ENCODE measurements at regions not wholly inside any gene's neighbourhood (a gene's known extent, or its start where the extent isn't known, plus 50 kb on each side); places are given as distances from the start of the nearest gene placed in this dataset.

GRCh38 chr5:168153263-168153875, 138.1 kb upstream of the WWC1 start:
- no peak overlapping the region for H3K4ac ChIP-seq (ENCODE audit: low read depth, low read length)
- H3K36me3 ChIP-seq (ENCODE audit: control insufficient read depth in 1 of 2, insufficient read depth in 2 of 2, low read length in 2 of 2), result no peaks in the 10 kb centered on the region
- no peak overlapping the region for H4K12ac ChIP-seq (ENCODE audit: low read depth, low read length)
- H4K91ac ChIP-seq (ENCODE audit: low read depth, low read length), result no peak overlapping the region
- no peak overlapping the region for H2BK5ac ChIP-seq (ENCODE audit: low read depth, low read length, poor library complexity)
- no peak overlapping the region for H3K4me3 ChIP-seq (ENCODE audit: low read depth, low read length)
- peaks cover 1% of the 10 kb centered on the region for H3K9me3 ChIP-seq (ENCODE audit: insufficient read depth, low read depth, low read length)
- DNase-seq, result no peak
- WGBS (ENCODE audit: extremely low coverage, insufficient coverage, insufficient read length), result no CpG with 5 or more reads among the region's 7 CpGs
- no peaks in the 10 kb centered on the region for H3K79me2 ChIP-seq (ENCODE audit: control insufficient read depth, insufficient read depth, low read length, poor library complexity)
- no peak overlapping the region for H3K14ac ChIP-seq (ENCODE audit: low read length)
- H3K27me3 ChIP-seq (ENCODE audit: insufficient read depth, low read length), result no peaks in the 10 kb centered on the region
- no peak overlapping the region for H2AFZ ChIP-seq (ENCODE audit: insufficient read depth, low read length, poor library complexity)
- H3K23ac ChIP-seq (ENCODE audit: low read length), result no peak overlapping the region
- H3K9ac ChIP-seq (ENCODE audit: low read length), result no peak overlapping the region
- no peak overlapping the region for H4K8ac ChIP-seq (ENCODE audit: low read depth, low read length)
- no peak overlapping the region for H3K18ac ChIP-seq (ENCODE audit: low read length)
- H3K4me1 ChIP-seq (ENCODE audit: control insufficient read depth in 1 of 2, insufficient read depth in 2 of 2, low read length in 2 of 2), result peaks cover 6 to 9% of the 10 kb centered on the region in 2 experiments
- no peak overlapping the region for H2AK5ac ChIP-seq (ENCODE audit: low read length)
- H3K79me1 ChIP-seq (ENCODE audit: low read length), result no peaks in the 10 kb centered on the region
- no peak overlapping the region for H2BK12ac ChIP-seq (ENCODE audit: low read length)
- no peak overlapping the region for H3K4me2 ChIP-seq (ENCODE audit: low read length)
- H2BK120ac ChIP-seq (ENCODE audit: insufficient read depth, low read length, poor library complexity), result no peak overlapping the region
- H3K27ac ChIP-seq (ENCODE audit: low read depth, low read length), result no peak overlapping the region

GRCh38 chr5:168153876-168154270, 137.6 kb upstream of the WWC1 start:
- H3K18ac ChIP-seq (ENCODE audit: low read length), result no peak overlapping the region
- no peaks in the 10 kb centered on the region for H3K36me3 ChIP-seq (ENCODE audit: control insufficient read depth in 1 of 2, insufficient read depth in 2 of 2, low read length in 2 of 2)
- no peak overlapping the region for H2BK12ac ChIP-seq (ENCODE audit: low read length)
- H3K79me2 ChIP-seq (ENCODE audit: control insufficient read depth, insufficient read depth, low read length, poor library complexity), result no peaks in the 10 kb centered on the region
- no peak overlapping the region for H4K91ac ChIP-seq (ENCODE audit: low read depth, low read length)
- H2BK120ac ChIP-seq (ENCODE audit: insufficient read depth, low read length, poor library complexity), result no peak overlapping the region
- H2AK5ac ChIP-seq (ENCODE audit: low read length), result no peak overlapping the region
- H3K4me3 ChIP-seq (ENCODE audit: low read depth, low read length), result no peak overlapping the region
- H2AFZ ChIP-seq (ENCODE audit: insufficient read depth, low read length, poor library complexity), result no peak overlapping the region
- peaks cover 1% of the 10 kb centered on the region for H3K9me3 ChIP-seq (ENCODE audit: insufficient read depth, low read depth, low read length)
- H3K9ac ChIP-seq (ENCODE audit: low read length), result no peak overlapping the region
- H3K27ac ChIP-seq (ENCODE audit: low read depth, low read length), result no peak overlapping the region
- H3K4me1 ChIP-seq (ENCODE audit: control insufficient read depth in 1 of 2, insufficient read depth in 2 of 2, low read length in 2 of 2), result peaks cover 6 to 9% of the 10 kb centered on the region in 2 experiments
- no peak overlapping the region for H2BK5ac ChIP-seq (ENCODE audit: low read depth, low read length, poor library complexity)
- no CpG with 5 or more reads among the region's 6 CpGs for WGBS (ENCODE audit: extremely low coverage, insufficient coverage, insufficient read length)
- no peaks in the 10 kb centered on the region for H3K79me1 ChIP-seq (ENCODE audit: low read length)
- H3K4me2 ChIP-seq (ENCODE audit: low read length), result no peak overlapping the region
- no peak overlapping the region for H4K12ac ChIP-seq (ENCODE audit: low read depth, low read length)
- H3K27me3 ChIP-seq (ENCODE audit: insufficient read depth, low read length), result no peaks in the 10 kb centered on the region
- H4K8ac ChIP-seq (ENCODE audit: low read depth, low read length), result no peak overlapping the region
- no peak overlapping the region for H3K23ac ChIP-seq (ENCODE audit: low read length)
- no peak for DNase-seq
- no peak overlapping the region for H3K14ac ChIP-seq (ENCODE audit: low read length)
- H3K4ac ChIP-seq (ENCODE audit: low read depth, low read length), result no peak overlapping the region

GRCh38 chr5:168155585-168155984, 135.9 kb upstream of the WWC1 start:
- Histone ChIP-seq H4K12ac (ENCODE audit: low read depth, low read length) (no peak overlapping the region), H3K4ac (ENCODE audit: low read depth, low read length) (no peak overlapping the region), H3K79me2 (ENCODE audit: control insufficient read depth, insufficient read depth, low read length, poor library complexity) (no peaks in the 10 kb centered on the region), H3K36me3 (ENCODE audit: control insufficient read depth in 1 of 2, insufficient read depth in 2 of 2, low read length in 2 of 2) (no peaks in the 10 kb centered on the region), H3K9me3 (ENCODE audit: insufficient read depth, low read depth, low read length) (no peaks in the 10 kb centered on the region), H3K4me3 (ENCODE audit: low read depth, low read length) (no peak overlapping the region), H3K27me3 (ENCODE audit: insufficient read depth, low read length) (no peaks in the 10 kb centered on the region), H2BK120ac (ENCODE audit: insufficient read depth, low read length, poor library complexity) (no peak overlapping the region), H2AFZ (ENCODE audit: insufficient read depth, low read length, poor library complexity) (no peak overlapping the region), H3K14ac (ENCODE audit: low read length) (no peak overlapping the region), H3K4me2 (ENCODE audit: low read length) (no peak overlapping the region), H2AK5ac (ENCODE audit: low read length) (no peak overlapping the region), H3K79me1 (ENCODE audit: low read length) (no peaks in the 10 kb centered on the region), H2BK12ac (ENCODE audit: low read length) (no peak overlapping the region), H2BK5ac (ENCODE audit: low read depth, low read length, poor library complexity) (no peak overlapping the region), H4K8ac (ENCODE audit: low read depth, low read length) (no peak overlapping the region), H3K4me1 (ENCODE audit: control insufficient read depth in 1 of 2, insufficient read depth in 2 of 2, low read length in 2 of 2) (peaks cover 6 to 9% of the 10 kb centered on the region in 2 experiments), H3K18ac (ENCODE audit: low read length) (no peak overlapping the region), H3K23ac (ENCODE audit: low read length) (no peak overlapping the region), H3K9ac (ENCODE audit: low read length) (no peak overlapping the region), H3K27ac (ENCODE audit: low read depth, low read length) (no peak overlapping the region), H4K91ac (ENCODE audit: low read depth, low read length) (no peak overlapping the region)
- DNase-seq, result no peak
- WGBS (ENCODE audit: extremely low coverage, insufficient coverage, insufficient read length), result no CpG with 5 or more reads among the region's 2 CpGs

- no CpG with 5 or more reads among the region's 1 CpG for WGBS (ENCODE audit: extremely low coverage, insufficient coverage, insufficient read length)
- H4K8ac ChIP-seq (ENCODE audit: low read depth, low read length), result no peak overlapping the region
- H2AFZ ChIP-seq (ENCODE audit: insufficient read depth, low read length, poor library complexity), result no peak overlapping the region
- H2BK120ac ChIP-seq (ENCODE audit: insufficient read depth, low read length, poor library complexity), result no peak overlapping the region
- H3K23ac ChIP-seq (ENCODE audit: low read length), result no peak overlapping the region
- H3K14ac ChIP-seq (ENCODE audit: low read length), result no peak overlapping the region
- no peaks in the 10 kb centered on the region for H3K27me3 ChIP-seq (ENCODE audit: insufficient read depth, low read length)
- no peak overlapping the region for H3K27ac ChIP-seq (ENCODE audit: low read depth, low read length)
- no peak overlapping the region for H2BK5ac ChIP-seq (ENCODE audit: low read depth, low read length, poor library complexity)
- H2BK12ac ChIP-seq (ENCODE audit: low read length), result no peak overlapping the region
- no peak overlapping the region for H4K12ac ChIP-seq (ENCODE audit: low read depth, low read length)
- no peak overlapping the region for H3K18ac ChIP-seq (ENCODE audit: low read length)
- no peak overlapping the region for H3K4me2 ChIP-seq (ENCODE audit: low read length)
- no peak overlapping the region for H3K9ac ChIP-seq (ENCODE audit: low read length)
- no peak overlapping the region for H4K91ac ChIP-seq (ENCODE audit: low read depth, low read length)
- no peaks in the 10 kb centered on the region for H3K9me3 ChIP-seq (ENCODE audit: insufficient read depth, low read depth, low read length)
- H2AK5ac ChIP-seq (ENCODE audit: low read length), result no peak overlapping the region
- no peak overlapping the region for H3K4me3 ChIP-seq (ENCODE audit: low read depth, low read length)
- H3K4ac ChIP-seq (ENCODE audit: low read depth, low read length), result no peak overlapping the region
- H3K36me3 ChIP-seq (ENCODE audit: control insufficient read depth in 1 of 2, insufficient read depth in 2 of 2, low read length in 2 of 2), result no peaks in the 10 kb centered on the region
- peaks cover 6 to 9% of the 10 kb centered on the region in 2 experiments for H3K4me1 ChIP-seq (ENCODE audit: control insufficient read depth in 1 of 2, insufficient read depth in 2 of 2, low read length in 2 of 2)
- H3K79me2 ChIP-seq (ENCODE audit: control insufficient read depth, insufficient read depth, low read length, poor library complexity), result no peaks in the 10 kb centered on the region
- DNase-seq, result no peak
- no peaks in the 10 kb centered on the region for H3K79me1 ChIP-seq (ENCODE audit: low read length)
These were observed 135.3 kb upstream of the WWC1 start for GRCh38 chr5:168156170-168156569.

Measured in trophoblast cell (in vitro differentiated cells and primary cell).